PC-3 (cell line): ENCODE measurements at regions not wholly inside any gene's neighbourhood (a gene's known extent, or its start where the extent isn't known, plus 50 kb on each side); places are given as distances from the start of the nearest gene placed in this dataset.

Experiments used
- ATAC-seq: fragments of 200-7000 bp; cut with Tn5 transposase; 2 replicates; pipeline ENCODE4 v1.9.1; 2020; ENCODE audit warnings: mild to moderate bottlenecking, moderate library complexity
- BruUV-seq: library from RNA; stranded (reverse); fragments of 400-500 nt; replicated peaks from 2 replicates; lab custom pipeline; 2021; lab: Mats Ljungman, UMichigan
- CTCF ChIA-PET: fragments of 300-600 bp; sonication (Branson Sonifier 250); formaldehyde crosslinking; loops from one replicate; lab custom pipeline; 2022; ENCODE audit warnings: antibody characterized with exemption; lab: Charles Lee
- POLR2A ChIA-PET: fragments of 300-600 bp; sonication (Branson Sonifier 250); formaldehyde crosslinking; loops from one replicate; lab custom pipeline; 2022; ENCODE audit warnings: antibody characterized with exemption; ENCODE audit not compliant: unreplicated experiment; lab: Charles Lee
- DNase-seq: peaks from one replicate; pipeline ENCODE4 v3.0.0-alpha.2; 2015
- H2AFZ ChIP-seq: fragments of 300-600 bp; sonication (generic); 2 replicates; pipeline ENCODE4 v1.6.0; 2016; ENCODE audit warnings: antibody characterized with exemption, low read length
- H3F3A ChIP-seq: fragments of 300-600 bp; sonication (generic); one replicate; pipeline ENCODE4 v1.6.0; 2017; ENCODE audit warnings: antibody characterized with exemption, low read length, control low read depth, mild to moderate bottlenecking; ENCODE audit not compliant: unreplicated experiment
- H3K27ac ChIP-seq: fragments of 300-600 bp; sonication (generic); 2 replicates; pipeline ENCODE4 v1.5.1; 2016; ENCODE audit warnings: mild to moderate bottlenecking, low read length
- H3K27me3 ChIP-seq: fragments of 300-600 bp; sonication (generic); 2 replicates; pipeline ENCODE4 v1.6.1; 2016; ENCODE audit warnings: low read length, mixed read lengths
- H3K36me3 ChIP-seq: fragments of 300-600 bp; sonication (generic); 2 replicates; pipeline ENCODE4 v1.6.1; 2016; ENCODE audit warnings: low read depth, mixed run types, low read length, mixed read lengths
- H3K4me1 ChIP-seq: fragments of 300-600 bp; sonication (generic); 2 replicates; pipeline ENCODE4 v1.5.1; 2016; ENCODE audit warnings: low read length; ENCODE audit not compliant: insufficient read depth
- H3K4me2 ChIP-seq: fragments of 300-600 bp; sonication (generic); 2 replicates; pipeline ENCODE4 v1.6.0; 2016; ENCODE audit warnings: low read length
- H3K4me3 ChIP-seq: fragments of 300-600 bp; sonication (generic); 2 replicates; pipeline ENCODE4 v1.5.1; 2016; ENCODE audit warnings: mild to moderate bottlenecking, low read length, mixed read lengths
- H3K79me2 ChIP-seq: fragments of 300-600 bp; sonication (generic); 2 replicates; pipeline ENCODE4 v1.6.1; 2017; ENCODE audit warnings: low read length, mixed read lengths
- H3K9ac ChIP-seq: fragments of 300-600 bp; sonication (generic); 2 replicates; pipeline ENCODE4 v1.6.0; 2016; ENCODE audit warnings: mild to moderate bottlenecking, low read length
- H3K9me2 ChIP-seq: fragments of 300-600 bp; sonication (generic); replicated peaks from 2 replicates; pipeline ENCODE4 v1.6.1; 2016; ENCODE audit warnings: mixed run types, low read length, mixed read lengths
- H3K9me3 ChIP-seq: fragments of 300-600 bp; sonication (generic); 2 replicates; pipeline ENCODE4 v1.6.1; 2016; ENCODE audit warnings: low read length, mixed read lengths
- H4K20me1 ChIP-seq: fragments of 300-600 bp; sonication (generic); 2 replicates; pipeline ENCODE4 v1.6.1; 2016; ENCODE audit warnings: low read length, mixed read lengths
- EZH2 ChIP-seq: fragments of 300-600 bp; sonication (generic); IDR thresholded peaks from one replicate; pipeline ENCODE4 v1.6.1; 2017; ENCODE audit warnings: antibody characterized with exemption, mild to moderate bottlenecking, low read length; ENCODE audit not compliant: unreplicated experiment
- EZH2phosphoT487 ChIP-seq: fragments of 300-600 bp; sonication (generic); IDR thresholded peaks from 2 replicates; pipeline ENCODE4 v1.6.1; 2018; ENCODE audit warnings: mild to moderate bottlenecking, antibody characterized with exemption, low read length, borderline replicate concordance
- intact Hi-C: fragments of 100-400 bp; cut with micrococcal nuclease; formaldehyde crosslinking; loops from 2 replicates; pipeline ENCODE4 v1.9.0; 2023
- TF ChIP-seq, protein P1 (sequence below): fragments of 300-600 bp; sonication (generic); conservative IDR thresholded peaks from 2 replicates; pipeline ENCODE4 v1.5.1; 2017; ENCODE audit warnings: antibody characterized with exemption, low read depth, mild to moderate bottlenecking, low read length

GRCh38 chr18:43572163-43572562, 294.9 kb upstream of the SYT4 start:
- intact Hi-C loops: no loop called here
- no peaks in the 10 kb centered on the region for H3K79me2 ChIP-seq

GRCh38 chr18:43574974-43575373, 297.7 kb upstream of the SYT4 start:
- no peaks in the 10 kb centered on the region for H4K20me1 ChIP-seq
- no peaks in the 10 kb centered on the region for H3K4me1 ChIP-seq
- DNase-seq: no peak
- no peaks in the 10 kb centered on the region for H3K79me2 ChIP-seq
- H2AFZ ChIP-seq: no peak overlapping the region
- CTCF ChIA-PET: no interaction called here
- BruUV-seq: no TSS peak
- intact Hi-C loops: no loop called here
- no peak for ATAC-seq
- no peak overlapping the region for H3K4me2 ChIP-seq
- H3K4me3 ChIP-seq: no peak overlapping the region
- H3K27me3 ChIP-seq: no peaks in the 10 kb centered on the region
- TF ChIP-seq EZH2phosphoT487 (no peak), EZH2 (no peak)
- TF ChIP-seq, protein P1, sequence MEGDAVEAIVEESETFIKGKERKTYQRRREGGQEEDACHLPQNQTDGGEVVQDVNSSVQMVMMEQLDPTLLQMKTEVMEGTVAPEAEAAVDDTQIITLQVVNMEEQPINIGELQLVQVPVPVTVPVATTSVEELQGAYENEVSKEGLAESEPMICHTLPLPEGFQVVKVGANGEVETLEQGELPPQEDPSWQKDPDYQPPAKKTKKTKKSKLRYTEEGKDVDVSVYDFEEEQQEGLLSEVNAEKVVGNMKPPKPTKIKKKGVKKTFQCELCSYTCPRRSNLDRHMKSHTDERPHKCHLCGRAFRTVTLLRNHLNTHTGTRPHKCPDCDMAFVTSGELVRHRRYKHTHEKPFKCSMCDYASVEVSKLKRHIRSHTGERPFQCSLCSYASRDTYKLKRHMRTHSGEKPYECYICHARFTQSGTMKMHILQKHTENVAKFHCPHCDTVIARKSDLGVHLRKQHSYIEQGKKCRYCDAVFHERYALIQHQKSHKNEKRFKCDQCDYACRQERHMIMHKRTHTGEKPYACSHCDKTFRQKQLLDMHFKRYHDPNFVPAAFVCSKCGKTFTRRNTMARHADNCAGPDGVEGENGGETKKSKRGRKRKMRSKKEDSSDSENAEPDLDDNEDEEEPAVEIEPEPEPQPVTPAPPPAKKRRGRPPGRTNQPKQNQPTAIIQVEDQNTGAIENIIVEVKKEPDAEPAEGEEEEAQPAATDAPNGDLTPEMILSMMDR: no peak
- no peak overlapping the region for H3K9ac ChIP-seq
- H3K36me3 ChIP-seq: no peaks in the 10 kb centered on the region
- no peaks in the 10 kb centered on the region for H3K9me2 ChIP-seq
- no peaks in the 10 kb centered on the region for H3K9me3 ChIP-seq
- no peaks in the 10 kb centered on the region for H3F3A ChIP-seq
- H3K27ac ChIP-seq: no peak overlapping the region
- POLR2A ChIA-PET: no interaction called here

More at GRCh38 chr18:43572163-43572562, 294.9 kb upstream of the SYT4 start:
- Histone ChIP-seq H4K20me1 (no peaks in the 10 kb centered on the region), H3K36me3 (no peaks in the 10 kb centered on the region), H3K4me2 (no peak overlapping the region), H3K4me3 (no peak overlapping the region), H3K9me2 (no peaks in the 10 kb centered on the region), H2AFZ (no peak overlapping the region), H3K27me3 (no peaks in the 10 kb centered on the region), H3F3A (no peaks in the 10 kb centered on the region), H3K9ac (no peak overlapping the region), H3K9me3 (no peaks in the 10 kb centered on the region), H3K27ac (no peak overlapping the region), H3K4me1 (no peaks in the 10 kb centered on the region)
- TF ChIP-seq EZH2 (no peak), EZH2phosphoT487 (no peak)
- TF ChIP-seq, protein P1: no peak
- POLR2A ChIA-PET: no interaction called here
- no peak for DNase-seq
- BruUV-seq: no TSS peak
- no peak for ATAC-seq
- CTCF ChIA-PET: no interaction called here

DNA sequence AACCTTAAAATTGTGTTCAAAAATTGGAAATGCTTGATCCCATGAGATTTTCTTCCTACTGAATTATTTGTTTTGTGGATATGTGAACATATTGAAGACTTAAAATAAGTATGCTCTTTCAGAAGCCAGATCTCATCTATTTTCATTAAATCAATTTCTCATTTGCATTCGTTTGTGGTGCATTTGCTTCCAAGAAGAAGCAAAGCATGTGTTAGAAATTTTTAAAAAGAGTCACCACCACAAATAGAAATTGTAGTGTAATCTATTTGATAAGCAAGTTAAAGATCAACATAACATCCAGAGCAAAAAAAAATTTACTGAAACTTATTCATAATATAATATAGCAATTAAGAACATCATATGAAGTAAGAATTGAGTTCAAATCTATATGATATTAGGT, 300.9 kb upstream of the SYT4 start:
- Histone ChIP-seq H3F3A (no peaks in the 10 kb centered on the region), H3K36me3 (no peaks in the 10 kb centered on the region), H3K9me2 (no peaks in the 10 kb centered on the region), H2AFZ (no peak overlapping the region), H3K4me3 (no peak overlapping the region), H3K27me3 (no peaks in the 10 kb centered on the region), H3K79me2 (no peaks in the 10 kb centered on the region), H3K9me3 (no peaks in the 10 kb centered on the region), H4K20me1 (no peaks in the 10 kb centered on the region), H3K9ac (no peak overlapping the region), H3K4me1 (no peaks in the 10 kb centered on the region), H3K4me2 (no peak overlapping the region), H3K27ac (no peak overlapping the region)
- POLR2A ChIA-PET: no interaction called here
- TF ChIP-seq, protein P1: no peak
- TF ChIP-seq EZH2phosphoT487 (no peak), EZH2 (no peak)
- intact Hi-C loops: no loop called here
- CTCF ChIA-PET: no interaction called here
- ATAC-seq (no peak), DNase-seq (no peak)
- BruUV-seq: no TSS peak
